ENCODE measurements at regions not wholly inside any gene's neighbourhood (a gene's known extent, or its start where the extent isn't known, plus 50 kb on each side); places are given as distances from the start of the nearest gene placed in this dataset.

GRCh38 chr11:91854780-91855179 lies 369.8 kb upstream of the FAT3 start:
- DNase-seq: no peak

GRCh38 chr11:91854171-91854570 lies 370.4 kb upstream of the FAT3 start:
- no peak for DNase-seq

GRCh38 chr11:91851908-91852307 lies 372.7 kb upstream of the FAT3 start:
- no peak for DNase-seq

GRCh38 chr11:91850533-91851275 lies 373.9 kb upstream of the FAT3 start:
- no peak for DNase-seq

- no peak for DNase-seq
These were observed 374.6 kb upstream of the FAT3 start for GRCh38 chr11:91850021-91850420.

- no peak for DNase-seq
These were observed 378.0 kb upstream of the FAT3 start for GRCh38 chr11:91846649-91847048.

GRCh38 chr11:91846002-91846401 lies 378.6 kb upstream of the FAT3 start:
- DNase-seq: no peak

- DNase-seq: no peak
These were observed 383.9 kb upstream of the FAT3 start for GRCh38 chr11:91840640-91841240.

- no peak for DNase-seq
These were observed 386.9 kb upstream of the FAT3 start for GRCh38 chr11:91837411-91838330.

GRCh38 chr11:91835051-91835560 lies 389.5 kb upstream of the FAT3 start:
- DNase-seq: no peak

- DNase-seq: no peak
These were observed 395.7 kb upstream of the FAT3 start for GRCh38 chr11:91828901-91829300.

GRCh38 chr11:91825777-91826176 lies 398.8 kb upstream of the FAT3 start:
- DNase-seq: no peak

GRCh38 chr11:91823252-91823830 lies 401.3 kb upstream of the FAT3 start:
- no peak for DNase-seq

- no peak for DNase-seq
These were observed 401.8 kb upstream of the FAT3 start for GRCh38 chr11:91822805-91823204.

- DNase-seq: no peak
These were observed 403.9 kb upstream of the FAT3 start for GRCh38 chr11:91820709-91821108.

- DNase-seq: no peak
These were observed 404.8 kb upstream of the FAT3 start for GRCh38 chr11:91819777-91820176.

- no peak for DNase-seq
These were observed 405.4 kb upstream of the FAT3 start for GRCh38 chr11:91819195-91819594.

- no peak for DNase-seq
These were observed 406.6 kb upstream of the FAT3 start for GRCh38 chr11:91817996-91818395.

GRCh38 chr11:91813263-91813662 lies 411.4 kb upstream of the FAT3 start:
- no peak for DNase-seq

GRCh38 chr11:91810871-91811270 lies 413.7 kb upstream of the FAT3 start:
- no peak for DNase-seq

GRCh38 chr11:91805293-91805692 lies 419.3 kb upstream of the FAT3 start:
- DNase-seq: no peak

GRCh38 chr11:91804042-91804441 lies 420.6 kb upstream of the FAT3 start:
- DNase-seq: no peak

- no peak for DNase-seq
These were observed 422.1 kb upstream of the FAT3 start for GRCh38 chr11:91802475-91802874.
